DND-41 (cell line): ENCODE measurements at regions not wholly inside any gene's neighbourhood (a gene's known extent, or its start where the extent isn't known, plus 50 kb on each side); places are given as distances from the start of the nearest gene placed in this dataset.
"Not testable (repeated sequence)": the region's sequence is repeated elsewhere in the genome, so short reads cannot be mapped to it uniquely, and the experiment has no call there.

Experiments
- EZH2 ChIP-seq: IDR thresholded peaks from 3 replicates; pipeline ENCODE4 v1.6.1; 2012; ENCODE audit warnings: borderline replicate concordance, low read depth, mild to moderate bottlenecking, moderate library complexity, low read length, inconsistent platforms; ENCODE audit not compliant: severe bottlenecking
- TF ChIP-seq, protein P1 (sequence below): IDR thresholded peaks from 2 replicates; pipeline ENCODE4 v1.5.1; 2012; ENCODE audit warnings: borderline replicate concordance, low read length, moderate library complexity, mild to moderate bottlenecking; ENCODE audit not compliant: poor library complexity, severe bottlenecking; ENCODE audit errors: extremely low read depth

- not testable (repeated sequence) for TF ChIP-seq EZH2
- TF ChIP-seq, protein P1, sequence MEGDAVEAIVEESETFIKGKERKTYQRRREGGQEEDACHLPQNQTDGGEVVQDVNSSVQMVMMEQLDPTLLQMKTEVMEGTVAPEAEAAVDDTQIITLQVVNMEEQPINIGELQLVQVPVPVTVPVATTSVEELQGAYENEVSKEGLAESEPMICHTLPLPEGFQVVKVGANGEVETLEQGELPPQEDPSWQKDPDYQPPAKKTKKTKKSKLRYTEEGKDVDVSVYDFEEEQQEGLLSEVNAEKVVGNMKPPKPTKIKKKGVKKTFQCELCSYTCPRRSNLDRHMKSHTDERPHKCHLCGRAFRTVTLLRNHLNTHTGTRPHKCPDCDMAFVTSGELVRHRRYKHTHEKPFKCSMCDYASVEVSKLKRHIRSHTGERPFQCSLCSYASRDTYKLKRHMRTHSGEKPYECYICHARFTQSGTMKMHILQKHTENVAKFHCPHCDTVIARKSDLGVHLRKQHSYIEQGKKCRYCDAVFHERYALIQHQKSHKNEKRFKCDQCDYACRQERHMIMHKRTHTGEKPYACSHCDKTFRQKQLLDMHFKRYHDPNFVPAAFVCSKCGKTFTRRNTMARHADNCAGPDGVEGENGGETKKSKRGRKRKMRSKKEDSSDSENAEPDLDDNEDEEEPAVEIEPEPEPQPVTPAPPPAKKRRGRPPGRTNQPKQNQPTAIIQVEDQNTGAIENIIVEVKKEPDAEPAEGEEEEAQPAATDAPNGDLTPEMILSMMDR: not testable (repeated sequence)
Observed at GRCh38 chr3:178349218-178349596, 187.0 kb upstream of the KCNMB2 start.
